SW 1271 (cell line): ENCODE measurements at regions not wholly inside any gene's neighbourhood (a gene's known extent, or its start where the extent isn't known, plus 50 kb on each side); places are given as distances from the start of the nearest gene placed in this dataset.
"Not testable (repeated sequence)": the region's sequence is repeated elsewhere in the genome, so short reads cannot be mapped to it uniquely, and the experiment has no call there.

Experiments used
- DNase-seq, 2 experiments: peaks; one replicate each; lab custom pipeline; 2025; lab: John Stamatoyannopoulos, UW

DNA sequence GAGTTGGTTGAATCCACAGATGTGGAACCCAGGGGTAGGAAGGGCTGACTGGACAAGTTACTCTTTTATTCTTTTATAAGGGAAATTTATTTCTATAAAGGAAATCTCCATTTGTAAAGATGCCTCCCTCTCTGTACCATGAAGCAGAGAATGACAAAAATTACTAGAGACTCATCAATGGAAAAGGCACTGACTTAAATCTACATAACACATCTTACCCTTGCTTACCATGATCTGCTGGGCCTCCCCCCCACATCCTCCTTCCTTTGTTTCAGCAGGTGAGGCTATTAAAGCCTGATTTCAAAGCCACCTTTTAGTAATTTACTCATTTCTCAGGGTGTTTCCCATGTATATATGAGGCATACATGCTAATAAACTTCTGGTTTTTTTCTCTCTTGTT lies 130.2 kb upstream of the HDDC2 start:
- DNase-seq = no peak

GRCh38 chr6:125432963-125433362 lies 131.2 kb upstream of the HDDC2 start:
- no peak for DNase-seq

DNA sequence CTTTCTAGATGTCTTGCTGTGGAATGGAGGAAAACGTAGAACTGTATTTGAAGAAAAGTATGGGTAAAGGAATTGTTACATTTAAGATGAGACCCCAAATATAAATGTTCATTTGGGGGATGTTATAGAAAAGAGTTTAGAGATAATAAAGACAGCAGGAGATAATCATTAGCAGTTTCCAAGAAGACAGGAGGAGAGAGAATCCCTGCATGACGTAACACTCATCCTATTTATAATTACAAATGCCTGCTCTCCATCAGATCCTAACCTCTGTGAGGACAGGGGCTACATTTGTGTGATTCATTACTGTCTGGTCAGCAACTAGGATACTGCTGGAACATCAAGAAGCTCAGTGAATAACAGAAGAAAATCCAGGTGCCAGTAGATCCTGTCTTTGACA lies 133.0 kb upstream of the HDDC2 start:
- no peak for DNase-seq

DNA sequence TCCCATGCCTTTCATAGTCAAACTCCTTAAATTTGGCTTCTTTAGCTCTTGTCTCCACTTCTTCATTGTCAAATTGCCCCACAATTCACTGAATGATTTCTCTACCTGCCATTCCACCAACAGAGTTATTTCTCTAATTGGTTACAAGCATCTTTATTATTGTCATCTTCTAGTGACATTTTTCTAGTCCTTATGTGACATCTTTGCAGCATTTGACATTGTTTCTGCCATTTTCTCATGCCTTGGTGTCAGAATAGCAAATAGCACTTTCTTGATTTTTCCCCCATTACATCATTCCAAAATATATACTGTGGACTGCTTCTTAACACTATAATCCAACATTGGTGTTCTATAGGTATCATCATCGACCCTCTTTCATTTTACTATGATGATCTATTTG lies 137.7 kb upstream of the HDDC2 start:
- no peak for DNase-seq

- no peak for DNase-seq
These were observed 142.5 kb upstream of the HDDC2 start for GRCh38 chr6:125444006-125444923.

DNA sequence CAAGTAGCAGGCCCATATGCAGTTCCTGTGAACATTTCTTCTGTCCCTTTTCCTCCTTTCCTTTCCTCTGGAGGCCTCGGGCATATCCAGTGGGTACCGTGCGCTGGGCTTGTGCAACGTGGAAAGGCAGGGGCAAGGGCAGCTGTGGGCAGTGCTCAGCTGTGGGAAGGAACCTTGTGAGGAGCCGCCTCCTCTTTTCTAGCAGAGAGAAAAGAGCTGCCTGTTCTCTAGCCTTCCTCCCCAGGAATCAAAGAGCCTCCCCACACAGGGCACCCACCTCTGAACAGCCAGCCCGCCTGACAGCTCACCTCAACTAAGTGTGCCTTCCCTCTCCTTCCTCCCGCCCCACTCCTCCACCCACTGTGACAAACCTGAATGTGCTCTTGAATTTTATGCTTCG lies 143.3 kb upstream of the HDDC2 start:
- DNase-seq = no peak

- DNase-seq = no peak
These were observed 144.2 kb upstream of the HDDC2 start for GRCh38 chr6:125446011-125446410.

DNA sequence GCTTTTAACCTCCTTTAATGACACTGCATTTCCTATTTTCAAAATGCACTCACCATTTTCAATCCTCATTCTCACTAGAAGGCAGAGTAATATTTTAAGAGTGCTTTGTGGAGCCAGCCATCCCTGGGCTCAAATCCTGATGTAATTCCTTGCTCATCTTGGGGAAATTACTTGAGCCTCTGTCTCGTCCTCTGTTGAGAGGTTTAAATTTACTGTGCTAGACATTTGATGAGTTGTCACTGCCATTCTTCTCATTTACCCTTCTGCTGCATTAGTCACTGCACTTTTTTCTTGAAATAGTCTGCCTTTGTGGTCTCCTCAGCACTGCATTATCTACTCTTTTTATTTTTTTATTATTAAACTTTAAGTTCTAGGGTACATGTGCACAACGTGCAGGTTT lies 150.0 kb upstream of the HDDC2 start:
- no peak for DNase-seq

DNA sequence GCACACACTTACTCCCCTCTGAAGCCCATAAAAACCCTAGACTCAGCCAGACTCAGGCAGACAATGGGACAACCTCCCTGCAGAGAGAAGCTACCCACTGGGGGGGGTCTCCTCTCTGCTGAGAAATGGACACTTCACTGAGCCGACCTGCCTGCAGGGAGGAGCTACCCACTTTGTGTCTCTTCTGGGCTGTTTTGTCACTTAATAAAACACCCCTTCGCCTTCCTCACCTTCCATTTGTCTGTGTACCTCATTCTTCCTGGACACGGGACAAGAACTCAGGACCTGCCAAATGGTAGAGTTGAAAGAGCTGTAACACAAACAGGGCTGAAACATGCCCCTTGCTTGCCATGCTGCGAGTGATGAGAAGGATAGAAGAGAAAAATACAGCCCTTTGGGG lies 151.7 kb upstream of the HDDC2 start:
- DNase-seq = no peak

DNA sequence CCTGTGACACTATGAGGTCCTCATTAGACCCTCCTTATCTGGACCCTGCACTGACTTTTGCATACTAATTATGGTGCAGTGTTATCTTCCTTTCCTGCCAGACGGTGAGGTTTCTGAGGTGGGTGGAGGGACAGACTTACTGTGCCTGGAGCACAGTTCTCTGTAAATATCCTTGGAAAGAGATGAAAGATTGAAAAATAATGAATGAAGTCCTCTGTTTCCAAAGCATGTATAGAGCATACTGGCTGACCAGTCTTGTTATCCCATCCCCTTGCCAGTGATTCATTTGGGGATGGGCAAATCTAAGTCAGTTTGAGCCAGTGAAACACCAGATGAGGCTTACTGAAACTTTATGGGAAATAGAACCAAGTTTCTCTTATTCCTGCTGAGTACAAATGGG lies 152.6 kb upstream of the HDDC2 start:
- no peak for DNase-seq

DNA sequence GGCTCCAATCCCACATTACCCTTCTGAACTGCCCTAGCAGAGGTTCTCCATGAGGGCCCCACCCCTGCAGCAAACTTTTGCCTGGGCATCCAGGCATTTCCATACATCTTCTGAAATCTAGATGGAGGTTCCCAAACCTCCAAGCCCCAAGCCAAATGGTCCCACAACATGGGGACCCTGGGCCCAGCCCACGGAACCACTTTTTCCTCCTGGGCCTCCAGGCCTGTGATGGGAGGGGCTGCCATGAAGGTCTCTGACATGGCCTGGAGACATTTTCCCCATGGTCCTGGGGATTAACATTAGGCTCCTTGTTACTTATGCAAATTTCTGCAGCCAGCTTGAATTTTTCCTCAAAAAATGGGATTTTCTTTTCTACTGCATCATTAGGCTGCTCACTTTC lies 156.7 kb upstream of the HDDC2 start:
- not testable (repeated sequence) for DNase-seq

DNA sequence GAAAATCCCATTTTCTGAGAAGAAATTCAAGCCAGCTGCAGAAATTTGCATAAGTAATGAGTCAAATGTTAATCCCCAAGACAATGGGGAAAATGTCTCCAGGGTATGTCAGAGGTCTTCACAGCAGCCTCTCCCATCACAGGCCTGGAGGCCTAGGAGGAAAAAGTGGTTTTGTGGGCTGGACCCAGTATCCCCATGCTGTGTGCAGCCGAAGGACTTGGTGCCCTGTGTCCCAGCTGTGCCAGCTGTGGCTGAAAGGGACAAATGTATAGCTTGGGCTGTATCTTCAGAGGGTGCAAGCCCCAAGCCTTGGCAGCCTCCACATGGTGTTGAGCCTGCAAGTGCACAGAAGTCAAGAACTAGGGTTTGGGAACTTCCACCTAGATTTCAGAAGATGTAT lies 163.6 kb upstream of the HDDC2 start:
- DNase-seq = not testable (repeated sequence)

- DNase-seq = no peak
These were observed 168.1 kb upstream of the HDDC2 start for GRCh38 chr6:125469915-125470314.

GRCh38 chr6:125471667-125472066 lies 169.9 kb upstream of the HDDC2 start:
- no peak for DNase-seq

DNA sequence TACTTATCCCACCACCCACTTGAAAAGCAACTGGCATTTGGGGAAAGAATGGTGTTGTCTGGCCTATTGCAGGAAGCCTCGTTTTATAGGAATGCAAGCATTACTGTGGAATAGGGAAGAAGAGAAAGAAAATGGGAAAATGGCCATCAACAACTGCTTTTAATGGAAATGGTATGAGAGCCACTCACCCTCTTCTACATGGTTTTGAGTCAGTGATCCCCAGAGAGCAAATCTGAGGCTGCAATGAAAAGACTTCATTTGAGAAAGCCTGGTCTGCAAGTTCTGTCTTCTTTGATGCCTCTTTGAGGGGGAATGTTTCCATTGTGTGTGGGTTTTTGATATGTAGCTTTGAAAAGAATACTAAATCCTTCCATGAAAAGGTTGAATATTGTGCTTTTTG lies 172.3 kb upstream of the HDDC2 start:
- DNase-seq = no peak

DNA sequence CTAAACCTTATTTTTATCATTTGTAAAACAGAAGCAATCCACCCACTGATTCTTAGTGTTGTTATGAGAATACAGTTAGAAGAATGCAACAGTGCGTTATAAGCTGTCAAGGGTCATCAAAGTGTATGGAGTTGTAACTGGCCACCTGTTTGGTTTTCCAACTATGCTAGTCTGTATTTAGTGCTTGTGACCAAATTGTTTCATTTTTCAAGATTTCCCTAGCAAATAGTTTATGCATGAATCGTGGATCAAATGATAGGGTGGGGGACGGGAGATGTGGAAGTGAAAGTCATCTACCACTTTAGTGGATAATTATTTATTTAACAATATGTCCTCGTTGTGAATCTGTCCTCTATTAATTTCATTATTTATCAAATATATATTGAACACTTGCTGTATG lies 175.4 kb upstream of the HDDC2 start:
- DNase-seq = no peak

DNA sequence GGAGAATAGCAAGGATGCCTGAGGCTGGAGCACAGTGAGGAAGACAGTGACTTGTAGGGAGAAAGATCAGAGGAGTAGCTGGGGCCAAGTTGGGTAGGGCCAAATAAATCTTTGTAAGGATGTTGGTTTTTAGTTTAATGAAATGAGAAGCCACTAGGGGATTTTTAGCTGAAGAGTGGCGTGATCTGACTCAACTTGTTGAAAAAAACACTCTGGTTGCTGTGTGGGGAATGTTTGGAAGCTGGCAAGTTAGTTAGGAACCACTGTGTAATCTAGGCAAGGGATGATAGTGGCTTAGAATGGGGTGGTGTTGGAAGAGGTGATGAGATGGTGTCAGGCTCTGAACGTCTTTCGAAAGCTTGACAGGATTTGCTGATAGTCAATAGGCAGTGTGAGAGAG lies 176.1 kb upstream of the HDDC2 start:
- no peak for DNase-seq

DNA sequence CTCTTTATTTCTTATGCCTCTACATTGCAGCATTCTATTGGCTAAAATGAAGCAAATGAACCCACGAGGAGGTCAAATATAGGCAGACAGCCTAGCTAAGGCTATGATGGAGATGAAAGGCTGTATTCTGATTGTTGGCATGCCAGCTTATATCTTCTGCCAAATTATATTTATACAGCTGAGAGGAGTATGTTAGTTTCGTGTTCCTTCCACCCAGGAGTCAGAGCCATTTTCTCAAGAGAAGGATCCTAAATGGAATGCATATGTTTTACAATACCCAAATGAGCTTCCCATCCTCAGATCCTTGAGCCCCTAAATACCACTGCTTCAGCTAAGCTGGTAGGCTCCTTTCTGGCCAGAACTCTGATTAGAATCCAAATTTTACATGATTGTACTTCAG lies 178.4 kb upstream of the HDDC2 start:
- no peak for DNase-seq

- DNase-seq = no peak
These were observed 178.8 kb upstream of the HDDC2 start for GRCh38 chr6:125480571-125480970.

GRCh38 chr6:125481056-125481455 lies 179.3 kb upstream of the HDDC2 start:
- DNase-seq = no peak

- no peak for DNase-seq
These were observed 184.0 kb upstream of the HDDC2 start for GRCh38 chr6:125485757-125486156.

- DNase-seq = no peak
These were observed 185.1 kb upstream of the HDDC2 start for GRCh38 chr6:125486881-125487280.

- no peak for DNase-seq
These were observed 188.0 kb upstream of the HDDC2 start for GRCh38 chr6:125489579-125490285.
